Lower lobe of right lung (tissue), 2 donors: ENCODE measurements at regions not wholly inside any gene's neighbourhood (a gene's known extent, or its start where the extent isn't known, plus 50 kb on each side); places are given as distances from the start of the nearest gene placed in this dataset.

Experiments used
- ATAC-seq, 2 donors: fragments of 200-7000 bp; cut with Tn5 transposase; one replicate each; pipeline ENCODE4 v1.9.1; 2020 to 2022; ENCODE audit warnings: mild to moderate bottlenecking in 2 of 2, moderate library complexity in 2 of 2
- DNase-seq: peaks from one replicate; pipeline ENCODE4 v3.0.0-alpha.2; 2020
- H3K27ac ChIP-seq: fragments of 200-600 bp; one replicate; pipeline ENCODE4 v1.8.0; 2022
- H3K27me3 ChIP-seq: fragments of 200-600 bp; one replicate; pipeline ENCODE4 v1.8.0; 2022; ENCODE audit warnings: low read depth
- H3K36me3 ChIP-seq: fragments of 200-600 bp; one replicate; pipeline ENCODE4 v1.8.0; 2022; ENCODE audit warnings: mild to moderate bottlenecking
- H3K4me1 ChIP-seq: fragments of 200-600 bp; one replicate; pipeline ENCODE4 v1.8.0; 2022
- H3K4me3 ChIP-seq: fragments of 200-600 bp; one replicate; pipeline ENCODE4 v1.8.0; 2022; ENCODE audit warnings: mild to moderate bottlenecking
- H3K9me3 ChIP-seq: fragments of 200-600 bp; one replicate; pipeline ENCODE4 v1.8.0; 2022
- CTCF ChIP-seq: fragments of 200-600 bp; IDR thresholded peaks from one replicate; pipeline ENCODE4 v1.8.0; 2022; ENCODE audit warnings: antibody characterized with exemption, mild to moderate bottlenecking
- intact Hi-C: fragments of 100-400 bp; cut with DNase I; formaldehyde crosslinking; loops from one replicate; pipeline ENCODE4 v1.11.0; 2022
- donor health status: DM: no; HTN: yes; CAD: no; lungs with severe emphysema.

GRCh38 chr21:28459193-28459592 lies 533.5 kb downstream of the LTN1 start:
- no peak overlapping the region for H3K4me3 ChIP-seq
- no peak for TF ChIP-seq CTCF
- intact Hi-C loops: no loop called here
- no peaks in the 10 kb centered on the region for H3K4me1 ChIP-seq
- no peak for ATAC-seq
- H3K27me3 ChIP-seq: no peaks in the 10 kb centered on the region
- no peak overlapping the region for H3K27ac ChIP-seq
- no peak for DNase-seq
- no peaks in the 10 kb centered on the region for H3K36me3 ChIP-seq
- no peaks in the 10 kb centered on the region for H3K9me3 ChIP-seq

GRCh38 chr21:28458446-28458845 lies 534.2 kb downstream of the LTN1 start:
- ATAC-seq: no peak
- no peaks in the 10 kb centered on the region for H3K27me3 ChIP-seq
- H3K4me1 ChIP-seq: no peaks in the 10 kb centered on the region
- no peak for DNase-seq
- no peak overlapping the region for H3K27ac ChIP-seq
- H3K36me3 ChIP-seq: no peaks in the 10 kb centered on the region
- no peaks in the 10 kb centered on the region for H3K9me3 ChIP-seq
- H3K4me3 ChIP-seq: no peak overlapping the region
- TF ChIP-seq CTCF: no peak
- intact Hi-C loops: no loop called here

GRCh38 chr21:28455253-28455600 lies 537.5 kb downstream of the LTN1 start:
- Histone ChIP-seq H3K4me3 (no peak overlapping the region), H3K27ac (no peak overlapping the region), H3K36me3 (no peaks in the 10 kb centered on the region), H3K9me3 (no peaks in the 10 kb centered on the region), H3K27me3 (no peaks in the 10 kb centered on the region), H3K4me1 (no peaks in the 10 kb centered on the region)
- ATAC-seq (no peak), DNase-seq (no peak)
- intact Hi-C loops: no loop called here
- no peak for TF ChIP-seq CTCF

GRCh38 chr21:28454564-28455252 lies 538.0 kb downstream of the LTN1 start:
- intact Hi-C loops: no loop called here
- ATAC-seq: no peak
- Histone ChIP-seq H3K9me3 (no peaks in the 10 kb centered on the region), H3K36me3 (no peaks in the 10 kb centered on the region), H3K4me3 (no peak overlapping the region), H3K27me3 (no peaks in the 10 kb centered on the region), H3K27ac (no peak overlapping the region), H3K4me1 (no peaks in the 10 kb centered on the region)
- DNase-seq: no peak
- TF ChIP-seq CTCF: no peak

GRCh38 chr21:28447462-28447861 lies 545.2 kb downstream of the LTN1 start:
- TF ChIP-seq CTCF: no peak
- DNase-seq (no peak), ATAC-seq (no peak)
- intact Hi-C loops: no loop called here
- Histone ChIP-seq H3K9me3 (no peaks in the 10 kb centered on the region), H3K4me3 (no peak overlapping the region), H3K36me3 (no peaks in the 10 kb centered on the region), H3K27me3 (no peaks in the 10 kb centered on the region), H3K27ac (no peak overlapping the region), H3K4me1 (no peaks in the 10 kb centered on the region)
